Activated effector memory CD4-positive, alpha-beta T cell treated with anti-CD3 and anti-CD28 coated beads, Interleukin-2, amount 50 U/mL, for 16 hours (primary cell): ENCODE measurements at regions not wholly inside any gene's neighbourhood (a gene's known extent, or its start where the extent isn't known, plus 50 kb on each side); places are given as distances from the start of the nearest gene placed in this dataset.
"Not testable (repeated sequence)": the region's sequence is repeated elsewhere in the genome, so short reads cannot be mapped to it uniquely, and the experiment has no call there.

ENCODE experiments used
- DNase-seq: peaks from one replicate; pipeline ENCODE4 v3.0.0-alpha.2; 2020

DNA sequence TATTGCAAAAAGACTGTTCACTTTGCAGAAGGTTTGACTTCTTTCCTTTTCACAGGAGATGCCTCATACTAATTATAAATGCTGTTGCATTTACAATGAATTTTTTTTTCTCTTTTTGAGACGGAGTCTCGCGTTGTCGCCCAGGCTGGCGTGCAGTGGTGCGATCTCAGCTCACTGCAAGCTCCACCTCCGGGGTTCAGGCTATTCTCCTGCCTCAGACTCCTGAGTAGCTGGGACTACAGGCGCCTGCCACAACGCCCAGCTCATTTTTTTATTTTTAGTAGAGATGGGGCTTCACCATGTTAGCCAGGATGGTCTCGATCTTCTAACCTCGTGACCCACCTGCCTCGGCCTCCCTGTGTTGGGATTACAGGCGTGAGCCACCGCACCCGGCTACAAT lies 290.5 kb upstream of the GATB start:
- DNase-seq = not testable (repeated sequence)

DNA sequence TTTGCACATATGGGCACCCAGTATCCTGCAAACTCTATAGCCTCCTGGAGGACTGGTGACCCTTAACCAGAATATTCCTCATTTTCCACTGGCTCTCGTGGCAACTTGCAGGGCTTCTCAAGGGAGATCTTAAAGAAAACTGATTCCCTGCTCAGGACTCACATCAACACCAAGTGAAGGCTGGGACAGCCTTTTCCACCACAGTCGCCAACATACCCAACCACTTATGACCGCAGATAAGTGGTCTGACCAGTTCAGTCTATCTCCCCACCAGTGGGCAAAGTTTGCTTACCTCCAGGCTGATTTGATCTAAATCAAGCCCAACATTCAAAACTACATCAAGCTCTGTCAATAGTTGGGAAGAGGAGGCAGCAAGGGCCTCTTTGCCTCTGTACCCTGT lies 289.3 kb upstream of the GATB start:
- no peak for DNase-seq

DNA sequence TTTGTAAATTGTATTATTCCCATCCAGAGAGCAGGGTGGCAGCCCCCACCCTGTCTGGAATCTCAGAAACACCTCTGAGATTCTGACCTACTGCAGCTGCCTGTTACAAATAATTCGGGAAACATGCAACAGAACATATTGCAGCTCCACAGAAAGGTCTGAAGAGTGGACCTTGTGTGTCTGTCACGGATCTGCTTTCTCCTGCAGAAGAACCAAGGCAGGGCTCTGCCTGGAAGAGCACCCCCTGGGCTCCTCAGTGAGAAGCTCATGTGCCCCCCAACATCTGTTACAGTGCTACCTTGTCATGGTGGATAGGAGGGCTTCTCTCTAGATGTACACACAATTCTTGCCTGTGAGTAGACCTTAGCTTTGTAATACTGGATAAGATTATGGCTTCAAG lies 286.6 kb upstream of the GATB start:
- DNase-seq = no peak

DNA sequence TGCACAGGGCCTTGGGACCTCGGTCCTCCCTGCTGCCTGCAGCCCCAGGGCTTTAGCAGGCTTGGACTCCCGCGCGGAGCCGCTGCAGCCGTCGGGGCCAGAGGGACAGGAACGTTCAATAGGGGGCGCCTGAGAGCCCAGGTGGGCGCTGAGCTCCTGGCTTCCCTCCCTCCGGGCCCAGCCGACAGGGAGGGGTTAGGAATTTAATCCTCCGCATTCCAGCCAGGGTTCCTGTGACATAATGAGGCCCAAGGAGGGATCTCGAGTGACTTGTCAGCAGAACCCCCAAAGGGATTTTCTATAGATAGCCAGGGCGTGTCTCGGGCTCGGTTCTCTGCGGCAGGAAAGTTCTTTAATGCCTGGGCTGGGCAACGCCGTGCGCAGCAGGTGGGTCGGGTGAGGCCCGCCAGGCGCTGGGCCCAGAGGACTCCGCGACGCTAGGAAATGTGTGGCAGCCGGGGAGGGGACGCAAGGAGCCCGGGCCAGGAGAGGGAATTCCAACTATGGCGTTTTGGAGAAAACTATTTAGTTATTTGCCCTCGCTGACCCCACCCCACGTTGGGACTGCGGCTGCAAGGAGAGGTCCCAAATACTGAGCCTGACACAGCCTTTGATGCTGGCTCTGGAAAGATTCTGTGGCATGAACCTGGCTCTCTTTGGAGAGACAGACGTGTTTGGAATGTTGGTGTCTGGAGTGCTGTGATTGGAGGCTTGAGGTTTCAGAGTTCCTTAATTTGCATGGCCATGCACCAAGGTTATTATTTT lies 285.2 kb upstream of the GATB start:
- DNase-seq = no peak

DNA sequence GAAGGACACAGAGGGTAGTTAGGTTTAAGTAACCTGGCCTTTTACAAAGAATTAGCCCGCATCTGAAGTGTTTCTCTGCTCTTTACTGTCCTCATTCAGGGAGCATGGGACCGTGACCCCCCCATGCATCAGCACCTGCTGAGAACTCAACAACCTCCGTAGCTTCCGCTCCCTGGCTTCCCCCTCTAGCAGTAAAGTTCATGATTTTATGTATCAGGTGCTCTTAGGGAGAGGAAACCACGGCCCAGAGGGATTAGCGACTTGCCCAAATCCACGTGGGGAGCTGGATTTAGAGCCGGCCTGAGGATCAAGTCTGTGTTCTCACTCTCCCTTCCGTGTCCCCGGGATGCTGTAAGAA lies 284.6 kb upstream of the GATB start:
- DNase-seq = no peak

DNA sequence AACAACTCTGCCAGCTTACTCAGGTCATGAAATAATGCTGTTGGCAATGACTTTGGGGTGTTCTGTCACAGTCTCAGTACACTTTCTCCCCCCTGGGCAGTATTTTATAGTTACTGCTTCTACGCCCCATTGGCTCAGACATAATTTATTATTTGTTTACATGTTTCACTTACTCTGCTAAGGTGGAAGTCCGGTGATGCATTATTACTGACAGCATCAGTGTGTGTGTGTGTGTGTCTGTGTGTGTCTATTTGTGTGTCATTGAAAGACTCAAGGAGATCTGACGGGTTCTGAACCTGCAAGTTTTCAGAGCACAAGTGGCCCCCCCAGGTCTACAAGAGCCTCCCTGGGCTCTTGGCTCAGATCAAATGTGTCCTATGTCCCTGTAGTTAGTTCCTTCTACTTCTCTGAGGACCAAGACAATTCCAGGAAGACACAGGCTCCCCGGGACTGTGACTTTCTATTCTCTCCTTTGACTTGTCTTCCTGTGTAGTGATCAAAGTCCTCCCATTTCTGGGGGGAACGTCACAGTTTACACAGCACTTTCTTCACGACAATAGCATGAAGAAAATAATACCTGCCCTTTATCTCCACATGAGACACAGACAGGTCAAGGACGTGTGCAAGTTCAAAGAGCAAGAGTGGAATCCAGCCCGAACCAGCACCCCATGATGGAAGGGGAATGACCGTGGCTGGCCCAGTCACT lies 283.7 kb upstream of the GATB start:
- no peak for DNase-seq

DNA sequence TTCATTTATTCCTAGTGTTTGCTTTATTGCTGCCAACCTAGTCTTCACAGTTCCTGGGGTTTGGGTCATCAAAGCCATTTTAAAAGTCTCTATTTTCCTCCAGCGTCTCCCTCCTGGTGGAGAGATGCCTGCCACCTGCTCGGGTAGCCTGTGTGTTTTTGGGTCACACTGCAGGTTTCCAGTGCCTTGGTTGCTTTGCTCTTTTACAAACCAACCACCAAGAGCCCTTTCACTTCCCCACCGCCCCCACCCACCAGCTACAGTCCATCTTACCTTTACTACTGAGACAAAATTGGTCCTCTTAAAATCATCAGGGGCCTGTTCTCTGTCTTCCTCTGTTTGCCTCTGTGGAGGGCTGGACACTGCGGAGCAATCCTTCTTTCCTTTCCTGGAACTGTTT lies 280.5 kb upstream of the GATB start:
- no peak for DNase-seq

DNA sequence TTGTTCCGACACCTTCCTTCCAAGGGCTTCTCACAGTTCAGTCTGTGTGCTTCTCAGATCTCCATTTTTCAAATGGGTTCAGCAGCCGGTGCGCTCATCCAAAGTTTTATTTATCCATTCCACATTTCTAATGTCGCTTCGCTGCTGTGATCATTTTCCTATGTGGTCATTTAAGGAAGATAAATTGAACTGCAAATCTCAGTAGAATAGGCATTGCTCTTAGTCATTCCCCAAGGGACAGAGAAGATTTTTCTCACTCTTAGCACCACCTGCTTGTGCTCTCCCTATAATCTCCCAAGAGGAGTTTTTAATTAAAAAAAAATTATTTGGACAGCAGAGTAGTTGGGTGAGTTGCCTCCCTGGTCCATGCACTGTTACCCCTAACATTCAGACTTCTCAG lies 278.9 kb upstream of the GATB start:
- no peak for DNase-seq

DNA sequence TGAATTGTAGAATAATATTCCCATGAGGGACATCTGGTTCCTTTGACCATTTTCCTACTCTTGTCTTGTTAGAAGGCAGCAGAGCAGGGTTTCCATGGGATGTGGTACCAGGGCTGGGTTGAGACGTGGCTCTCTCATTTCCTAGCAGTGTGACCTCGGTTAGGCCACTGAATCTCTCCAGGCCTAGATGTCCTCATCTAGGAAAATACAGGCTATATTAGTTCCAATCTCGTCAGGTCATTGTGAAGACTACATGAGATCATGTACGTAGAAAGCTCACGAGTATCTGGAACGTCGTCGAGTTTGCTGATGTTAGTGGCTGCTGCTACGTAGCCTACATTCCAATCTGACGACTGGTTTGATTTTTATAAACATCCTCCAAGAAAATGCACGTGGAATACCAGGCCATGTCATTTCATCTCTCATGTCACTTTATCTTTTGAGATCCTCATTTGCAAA lies 278.2 kb upstream of the GATB start:
- no peak for DNase-seq

DNA sequence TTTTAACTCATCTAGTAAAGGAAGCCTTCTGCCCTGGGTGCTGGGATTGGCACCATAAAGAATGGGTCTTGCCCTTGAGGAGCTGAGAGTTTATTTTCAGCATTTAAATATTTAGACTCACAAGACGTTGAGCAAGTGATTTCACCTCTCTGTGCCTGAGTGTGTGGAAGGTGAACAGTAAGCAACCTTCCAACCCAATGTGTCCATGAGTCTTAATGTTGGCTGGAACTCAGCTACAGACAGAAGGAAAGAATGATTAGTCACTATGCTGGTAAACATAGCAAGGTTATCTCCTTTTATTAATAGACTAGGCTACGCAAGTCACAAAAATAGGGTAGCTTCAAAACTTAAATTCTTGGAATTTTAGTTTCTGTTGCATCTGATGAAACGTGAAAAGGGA lies 277.4 kb upstream of the GATB start:
- DNase-seq = no peak

DNA sequence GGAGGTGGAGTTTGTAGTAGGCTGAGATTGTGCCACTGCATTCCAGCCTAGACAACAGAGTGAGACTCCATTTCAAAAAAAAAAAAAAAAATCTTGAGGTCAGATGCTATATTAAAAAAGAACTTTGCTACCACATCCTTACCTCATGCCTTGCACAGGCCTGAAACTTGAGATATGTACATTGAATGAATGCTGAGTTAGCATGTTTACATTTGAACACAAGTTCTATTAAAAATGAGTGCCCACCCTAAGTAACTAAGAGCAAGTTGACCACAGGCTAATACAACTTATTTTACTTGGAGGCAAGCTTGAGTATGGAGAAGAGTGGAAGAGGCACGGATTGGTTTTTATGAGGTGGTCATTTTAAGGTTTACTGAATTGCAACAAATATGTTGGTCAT lies 276.6 kb upstream of the GATB start:
- DNase-seq = no peak

DNA sequence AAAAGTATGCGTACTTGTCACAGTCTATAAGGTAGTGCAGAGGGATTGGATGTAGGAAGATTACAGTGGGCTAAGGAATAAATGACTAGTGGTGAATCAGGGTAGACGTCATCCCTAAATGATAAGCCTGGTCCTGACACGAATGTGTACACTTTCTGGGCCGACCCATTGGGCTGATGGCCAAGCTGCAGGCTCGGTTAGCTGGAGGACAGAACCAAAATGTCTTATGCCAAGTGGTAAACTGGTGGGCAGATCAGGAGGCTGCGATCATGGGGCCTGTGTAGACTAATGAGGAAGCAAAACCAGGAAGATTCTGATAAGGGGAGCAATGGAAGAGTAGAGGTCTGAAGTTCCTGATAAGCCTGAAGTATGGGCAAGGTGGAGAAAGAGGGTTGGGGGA lies 272.8 kb upstream of the GATB start:
- no peak for DNase-seq

DNA sequence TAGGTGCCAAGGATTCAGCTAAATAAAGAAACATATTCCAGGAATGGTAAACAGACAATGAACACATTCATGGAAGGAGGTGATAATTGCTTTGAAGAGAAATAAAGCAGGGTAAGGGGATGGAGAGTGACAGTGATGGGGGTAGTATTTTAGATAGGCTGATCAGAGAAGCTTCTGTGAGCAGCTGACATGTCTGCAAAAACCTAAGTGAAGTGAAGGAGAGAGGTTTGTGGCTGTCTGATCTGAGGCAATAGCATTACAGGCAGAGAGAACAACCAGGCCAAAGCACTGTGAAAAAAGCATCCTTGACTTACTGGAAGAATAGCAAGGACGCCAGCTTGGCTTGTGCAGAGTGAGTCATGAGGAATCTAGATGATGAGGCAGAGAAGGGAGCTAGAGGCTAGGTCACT lies 271.9 kb upstream of the GATB start:
- DNase-seq = no peak

DNA sequence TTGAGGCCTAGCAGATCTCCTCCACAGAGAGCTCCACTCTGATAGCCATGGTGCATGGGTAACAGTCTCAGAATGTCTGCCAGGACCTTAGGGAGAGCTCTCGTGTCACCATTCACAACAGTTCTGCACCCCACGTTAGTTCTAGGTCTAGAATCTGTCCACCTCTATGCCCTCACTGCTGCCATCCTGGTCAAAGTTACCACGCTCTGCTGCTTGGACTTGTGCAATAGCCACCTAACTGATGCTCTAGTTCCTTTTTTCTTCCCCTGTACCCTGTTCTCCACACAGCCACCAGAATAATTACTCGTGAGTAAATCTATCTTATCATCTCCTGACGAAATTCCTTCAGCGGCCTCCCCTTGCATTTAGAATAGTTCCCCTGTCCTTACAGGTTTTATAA lies 268.8 kb upstream of the GATB start:
- no peak for DNase-seq

DNA sequence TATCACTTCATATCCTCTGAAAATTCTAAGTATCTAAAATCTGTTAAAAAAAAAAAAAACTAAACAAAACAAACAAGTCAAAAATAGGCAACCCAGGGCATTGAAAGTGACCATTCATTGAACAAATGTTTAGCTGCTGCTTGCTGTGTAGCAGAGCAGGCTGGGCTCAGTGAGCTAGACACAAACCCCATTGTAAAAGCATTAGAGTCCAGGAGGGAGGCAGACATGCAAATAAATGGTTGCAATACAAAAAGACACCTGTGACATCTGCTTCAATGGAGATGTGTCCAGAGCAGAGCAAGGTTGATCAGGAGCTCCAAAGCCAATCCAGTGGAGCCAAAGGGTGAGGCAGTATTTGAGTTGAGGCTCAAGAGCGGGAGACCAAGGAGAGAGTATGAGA lies 267.3 kb upstream of the GATB start:
- no peak for DNase-seq

DNA sequence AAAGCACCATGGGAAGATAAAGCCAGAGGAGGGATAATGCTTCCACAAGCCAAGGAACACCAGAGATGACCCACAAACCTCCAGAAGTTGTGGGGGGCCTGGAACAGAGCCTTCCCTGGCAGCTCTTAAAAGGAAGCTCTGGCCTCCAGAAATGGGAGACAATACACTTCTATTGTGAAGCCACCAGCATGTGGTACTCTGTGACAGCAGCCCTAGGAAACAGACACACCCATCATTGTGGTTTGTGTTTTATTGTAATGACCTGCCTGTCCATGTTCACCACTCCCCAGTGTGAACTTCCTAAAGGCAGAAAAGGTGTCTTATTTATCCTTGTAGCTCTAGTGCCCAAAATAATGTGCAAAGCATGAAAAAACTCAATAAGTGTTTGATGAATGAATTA lies 264.1 kb upstream of the GATB start:
- no peak for DNase-seq

DNA sequence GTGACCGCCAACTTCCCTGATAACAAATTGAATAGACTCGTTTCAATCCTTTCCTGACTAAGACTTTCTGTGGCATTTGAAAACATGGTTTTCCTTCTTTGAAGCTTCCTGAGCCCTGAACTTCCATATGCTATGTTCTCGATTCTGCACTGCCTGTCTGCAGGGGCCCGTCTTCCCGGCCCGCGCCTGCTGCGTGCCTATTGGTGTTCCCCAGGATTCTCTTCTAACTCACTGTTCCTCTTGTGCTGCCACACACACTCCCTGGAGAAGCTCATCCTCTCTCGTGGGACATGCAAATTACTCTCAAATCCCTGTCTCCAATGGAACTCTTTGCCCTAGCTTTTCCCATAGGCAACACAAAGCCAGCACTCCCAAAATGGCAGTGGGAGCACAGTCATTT lies 262.9 kb upstream of the GATB start:
- DNase-seq = no peak

DNA sequence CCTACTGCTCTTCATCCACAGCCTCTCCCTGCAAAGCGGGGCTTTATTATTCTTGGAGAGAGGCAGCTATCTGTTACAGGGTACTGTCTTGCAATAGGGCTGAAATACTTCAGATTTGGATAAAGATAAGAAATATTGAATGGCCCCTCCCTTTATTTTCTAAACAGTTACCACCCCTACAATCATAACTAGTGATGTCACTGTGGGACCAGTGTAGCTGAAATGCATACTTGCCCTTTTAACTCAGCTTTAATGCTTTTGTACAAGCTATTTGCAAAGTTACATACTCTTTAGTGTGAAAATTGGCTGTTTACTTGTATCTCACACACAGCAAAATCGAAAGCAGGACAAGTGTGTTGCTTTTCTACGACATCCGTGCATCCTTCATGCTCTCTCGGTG lies 261.7 kb upstream of the GATB start:
- no peak for DNase-seq

DNA sequence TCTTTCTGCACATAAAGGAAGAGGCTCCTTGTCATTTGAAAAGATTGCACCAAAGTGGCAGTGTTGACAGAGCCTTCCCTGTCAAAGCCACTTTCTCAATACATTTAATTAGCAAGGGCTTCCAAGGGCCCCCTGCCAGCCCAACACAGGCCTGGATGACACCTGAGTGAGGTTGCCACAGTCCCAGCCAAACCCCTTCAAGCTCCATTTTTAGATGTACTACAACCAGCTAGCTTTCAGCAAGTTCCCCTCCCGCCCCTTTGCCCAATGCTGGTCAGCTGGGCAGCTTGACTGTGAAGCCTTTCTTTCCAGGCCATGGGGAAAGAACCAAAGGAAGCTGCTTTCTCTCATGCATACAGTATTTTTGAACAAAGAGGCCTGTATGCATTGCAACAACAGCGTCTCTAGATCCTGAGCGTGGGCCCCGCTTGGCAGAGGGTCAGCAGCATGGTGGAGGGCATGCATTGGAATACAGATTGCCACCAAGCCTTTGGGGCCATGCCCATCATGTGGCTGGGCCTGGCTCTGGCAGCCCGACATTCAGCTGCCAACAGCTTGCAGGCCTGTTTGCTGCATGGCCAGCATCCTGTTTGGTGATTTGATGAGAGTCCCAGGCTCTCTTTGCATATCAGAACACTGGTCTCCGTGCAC lies 261.1 kb upstream of the GATB start:
- no peak for DNase-seq

DNA sequence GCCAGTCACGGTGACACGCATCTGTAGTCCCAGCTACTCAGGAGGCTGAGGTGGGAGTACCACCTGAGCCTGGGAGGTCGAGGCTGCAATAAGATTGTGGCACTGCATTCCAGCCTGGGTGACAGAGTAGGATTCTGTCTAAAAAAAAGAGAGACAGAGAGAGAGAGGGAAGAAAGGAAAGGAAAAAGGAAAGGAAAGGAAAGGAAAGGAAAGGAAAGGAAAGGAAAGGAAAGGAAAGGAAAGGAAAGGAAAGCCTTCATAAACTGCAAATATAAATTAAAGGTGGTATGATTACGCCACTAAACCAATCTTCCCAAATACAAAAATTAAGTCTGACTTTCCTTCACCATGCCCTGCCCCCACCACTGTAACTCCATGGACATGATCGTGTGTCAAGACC lies 259.3 kb upstream of the GATB start:
- DNase-seq = no peak

DNA sequence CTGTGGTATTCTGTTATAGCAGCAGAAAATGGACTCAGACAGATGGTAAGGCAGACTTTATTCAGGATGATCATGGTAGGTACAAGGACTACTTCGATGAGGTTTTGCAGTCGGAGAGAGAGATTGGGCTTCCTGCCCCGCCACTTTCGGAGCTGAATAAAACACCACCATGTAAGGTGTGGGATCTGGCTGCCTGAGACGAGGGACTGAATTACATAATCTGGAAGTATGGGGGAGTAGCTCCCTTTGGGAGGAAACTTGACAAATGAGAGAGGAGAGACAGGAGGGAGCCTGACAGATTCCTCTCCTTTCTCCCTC lies 255.5 kb upstream of the GATB start:
- DNase-seq = no peak

DNA sequence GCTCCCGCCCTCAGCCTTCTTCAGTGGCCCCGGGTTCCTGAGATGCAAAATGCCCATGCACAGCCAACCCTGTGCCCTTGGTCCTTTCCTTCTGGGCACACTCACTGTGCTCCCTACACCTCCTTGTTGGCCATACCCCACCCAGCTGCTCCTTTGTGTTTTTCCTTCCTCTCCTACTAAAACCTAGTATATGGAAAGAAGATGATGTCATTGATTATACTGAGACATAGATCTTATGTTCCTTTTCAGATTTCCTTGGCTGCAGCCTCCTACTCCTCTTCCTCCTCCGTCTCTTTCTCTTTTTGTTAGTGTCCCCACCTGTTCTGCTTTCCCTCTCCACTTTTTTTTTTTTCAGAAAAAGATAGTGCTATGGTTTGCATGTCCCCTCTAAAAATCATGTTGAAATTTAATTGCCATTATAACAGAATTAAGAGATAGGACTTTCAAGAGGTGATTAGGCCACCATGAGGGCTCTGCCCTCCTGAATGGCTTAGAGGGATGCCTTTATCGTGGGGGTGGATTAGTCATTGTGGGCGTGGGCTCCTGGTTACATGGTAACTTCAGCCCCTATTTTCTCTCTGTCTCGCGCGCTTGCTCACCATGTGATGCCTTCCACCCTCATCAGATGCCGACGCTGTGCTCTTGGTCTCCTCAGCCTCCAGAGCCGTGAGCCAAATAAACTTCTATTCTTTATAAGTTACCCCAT lies 254.9 kb upstream of the GATB start:
- no peak for DNase-seq

DNA sequence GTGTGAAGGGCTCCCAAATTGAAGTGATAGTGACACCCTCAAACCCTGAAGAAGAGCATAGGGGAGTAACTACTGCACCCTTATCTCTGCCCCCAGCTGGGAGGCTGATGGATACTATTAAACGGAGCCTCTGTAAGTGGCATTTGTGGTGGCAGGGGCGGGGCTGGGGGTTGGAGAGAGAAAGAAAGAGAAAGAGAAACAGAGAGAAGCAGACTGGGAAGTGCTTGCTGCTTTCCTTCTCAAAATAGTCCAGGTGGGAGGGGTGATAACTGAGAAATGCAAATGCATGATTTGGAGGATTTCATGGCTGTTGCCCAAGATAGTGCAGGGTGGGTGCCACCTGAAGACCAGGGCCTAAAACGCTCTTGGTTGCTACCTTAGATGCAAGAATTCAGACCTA lies 253.5 kb upstream of the GATB start:
- DNase-seq = peak; percentile 82

DNA sequence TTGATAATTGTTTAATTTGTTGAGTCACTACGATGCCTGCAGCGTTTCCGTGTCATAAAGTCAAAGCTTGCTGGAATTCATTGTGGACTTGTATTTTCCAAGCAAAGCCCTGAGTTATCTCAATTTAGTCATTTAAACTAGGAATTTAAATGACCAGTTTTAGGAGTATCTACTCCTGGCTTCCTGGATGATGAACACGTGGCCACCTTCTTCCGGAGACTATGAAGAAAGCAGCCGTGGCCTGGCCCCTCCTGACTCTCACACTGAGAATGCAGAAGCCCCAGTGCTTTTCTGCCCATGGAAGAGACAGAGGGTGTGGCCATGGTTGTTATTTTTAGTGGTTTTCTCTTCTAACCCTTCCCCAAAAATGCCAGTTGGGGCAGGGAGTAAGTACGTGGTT lies 250.7 kb upstream of the GATB start:
- no peak for DNase-seq
